Pancreas (tissue), 10 donors: ENCODE measurements at regions not wholly inside any gene's neighbourhood (a gene's known extent, or its start where the extent isn't known, plus 50 kb on each side); places are given as distances from the start of the nearest gene placed in this dataset.

Source experiments
- ATAC-seq, 4 donors: fragments of 200-7000 bp; cut with Tn5 transposase; one replicate each; pipeline versions ENCODE4 v1.8.0 to v1.9.1; 2020; ENCODE audit warnings: mild to moderate bottlenecking in 4 of 4, moderate library complexity in 4 of 4
- DNase-seq, 6 donors: peaks; one replicate each; pipeline ENCODE4 v3.0.0-alpha.2; 2020
- FAIRE-seq: peaks from 2 replicates; lab custom pipeline; 2012; peaks lifted over from hg19 to GRCh38; lab: Jason Lieb, UNC
- H3K27ac ChIP-seq, 4 donors: fragments of 200-600 bp; sonication (generic); 1 replicate in 3 of 4; 2 replicates in 1 of 4; pipeline versions ENCODE4 v1.5.0 to v1.8.0; 2020
- H3K27me3 ChIP-seq, 4 donors: fragments of 200-600 bp; one replicate each; pipeline ENCODE4 v1.8.0; 2021
- H3K36me3 ChIP-seq, 3 donors: fragments of 200-600 bp; sonication (generic) in 1 of 3; one replicate each; pipeline versions ENCODE4 v1.5.0 to v1.8.0; 2020 to 2021
- H3K4me1 ChIP-seq, 3 donors: fragments of 200-600 bp; one replicate each; pipeline ENCODE4 v1.8.0; 2021
- H3K4me3 ChIP-seq, 4 donors: fragments of 200-600 bp; sonication (generic) in 2 of 4; one replicate each; pipeline versions ENCODE4 v1.5.0 to v1.8.0; 2020 to 2021
- H3K9me3 ChIP-seq, 4 donors: fragments of 200-600 bp; one replicate each; pipeline ENCODE4 v1.8.0; 2021
- WGBS, 2 donors: extraction: QIAGEN DNeasy Blood & Tissue Kit; methylation state at CpG; one replicate each; pipeline ENCODE4 v1.1.7; 2013; 5-methylcytosine and 5-hydroxymethylcytosine counted together
- intact Hi-C, 3 donors: fragments of 100-400 bp; cut with DNase I; formaldehyde crosslinking; loops; one replicate each; pipeline versions ENCODE4 v1.11.1 to v1.14.2; 2022
- TF ChIP-seq, protein P1 (sequence below), 4 donors: fragments of 200-600 bp; sonication (generic) in 3 of 4; IDR thresholded peaks; one replicate each; pipeline versions ENCODE4 v1.5.0 to v1.8.0; 2021; ENCODE audit warnings: antibody characterized with exemption in 4 of 4
- donor health status: healthy with polysubstance abuse.
- donor health status: DM: no; HTN: no; CAD: no; lungs with moderate emphysema.
- donor health status: DM: no; HTN: no; CAD: no.
- donor health status: control.
- donor health status: control.
- donor health status: Bipolar disorder and iron deficiency.
- donor health status: DM: yes; HTN: yes; CAD: no.
- donor health status: DM: no; HTN: no; CAD: no.
- donor health status: DM: no; HTN: no; CAD: no.
- donor health status: DM: yes; HTN: yes; CAD: no.

DNA sequence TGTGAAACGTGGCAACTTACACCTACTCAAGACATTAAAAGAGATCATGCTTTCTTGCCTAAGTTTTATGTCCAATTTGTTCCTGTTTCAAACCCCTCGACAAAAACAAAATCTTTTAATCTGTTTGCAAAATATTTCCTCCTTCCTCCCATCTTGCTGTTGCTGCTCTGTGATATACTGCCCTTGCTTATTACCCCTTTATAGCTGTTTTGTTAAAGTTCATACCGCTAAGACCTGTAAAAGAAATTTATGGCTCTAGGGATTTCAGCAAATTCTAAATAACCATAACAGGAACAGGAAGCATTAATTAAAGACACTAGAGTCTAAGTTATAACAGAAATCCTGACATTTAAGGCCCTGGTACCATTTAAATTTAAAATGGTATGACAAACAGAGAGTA is 1268.2 kb upstream of the PIK3C3 start:
- ATAC-seq: no peak
- H3K4me1 ChIP-seq: no peaks in the 10 kb centered on the region
- TF ChIP-seq, protein P1, sequence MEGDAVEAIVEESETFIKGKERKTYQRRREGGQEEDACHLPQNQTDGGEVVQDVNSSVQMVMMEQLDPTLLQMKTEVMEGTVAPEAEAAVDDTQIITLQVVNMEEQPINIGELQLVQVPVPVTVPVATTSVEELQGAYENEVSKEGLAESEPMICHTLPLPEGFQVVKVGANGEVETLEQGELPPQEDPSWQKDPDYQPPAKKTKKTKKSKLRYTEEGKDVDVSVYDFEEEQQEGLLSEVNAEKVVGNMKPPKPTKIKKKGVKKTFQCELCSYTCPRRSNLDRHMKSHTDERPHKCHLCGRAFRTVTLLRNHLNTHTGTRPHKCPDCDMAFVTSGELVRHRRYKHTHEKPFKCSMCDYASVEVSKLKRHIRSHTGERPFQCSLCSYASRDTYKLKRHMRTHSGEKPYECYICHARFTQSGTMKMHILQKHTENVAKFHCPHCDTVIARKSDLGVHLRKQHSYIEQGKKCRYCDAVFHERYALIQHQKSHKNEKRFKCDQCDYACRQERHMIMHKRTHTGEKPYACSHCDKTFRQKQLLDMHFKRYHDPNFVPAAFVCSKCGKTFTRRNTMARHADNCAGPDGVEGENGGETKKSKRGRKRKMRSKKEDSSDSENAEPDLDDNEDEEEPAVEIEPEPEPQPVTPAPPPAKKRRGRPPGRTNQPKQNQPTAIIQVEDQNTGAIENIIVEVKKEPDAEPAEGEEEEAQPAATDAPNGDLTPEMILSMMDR (IDR thresholded peaks at IDR 0.05): no peak
- no peaks in the 10 kb centered on the region for H3K27me3 ChIP-seq
- intact Hi-C loops: no loop called here
- no peak overlapping the region for H3K27ac ChIP-seq
- H3K4me3 ChIP-seq: no peak overlapping the region
- no peak for DNase-seq
- FAIRE-seq: no peak
- H3K36me3 ChIP-seq: no peaks in the 10 kb centered on the region
- WGBS, 2 donors: 51 to 63% methylated on average over 3 of the region's 3 CpGs
- no peaks in the 10 kb centered on the region for H3K9me3 ChIP-seq

DNA sequence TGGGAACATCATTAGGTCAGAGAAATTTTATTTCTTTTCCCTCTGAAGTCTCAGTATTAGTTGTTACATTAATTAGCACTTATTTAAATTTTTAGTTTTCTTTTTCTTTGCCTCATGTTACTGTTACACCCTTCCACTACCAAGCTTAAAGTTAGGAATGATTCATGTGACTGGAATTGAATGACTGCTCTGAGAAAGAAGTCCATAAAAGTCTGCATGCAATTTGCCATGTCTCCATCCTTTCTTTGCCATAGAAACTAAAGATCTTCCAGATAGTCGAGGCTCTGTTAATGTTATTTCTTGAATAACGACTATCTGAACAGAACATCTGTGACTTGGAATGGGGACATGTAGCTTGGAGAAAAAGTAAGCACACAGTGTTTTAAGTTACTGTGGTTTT is 1269.8 kb upstream of the PIK3C3 start:
- H3K4me3 ChIP-seq: no peak overlapping the region
- no peak for DNase-seq
- WGBS, 2 donors: 42 to 46% methylated on average over 2 of the region's 2 CpGs
- intact Hi-C loops: no loop called here
- TF ChIP-seq, protein P1 (IDR thresholded peaks at IDR 0.05): no peak
- no peaks in the 10 kb centered on the region for H3K36me3 ChIP-seq
- H3K4me1 ChIP-seq: no peaks in the 10 kb centered on the region
- H3K9me3 ChIP-seq: no peaks in the 10 kb centered on the region
- no peak for ATAC-seq
- no peaks in the 10 kb centered on the region for H3K27me3 ChIP-seq
- FAIRE-seq: no peak
- no peak overlapping the region for H3K27ac ChIP-seq

DNA sequence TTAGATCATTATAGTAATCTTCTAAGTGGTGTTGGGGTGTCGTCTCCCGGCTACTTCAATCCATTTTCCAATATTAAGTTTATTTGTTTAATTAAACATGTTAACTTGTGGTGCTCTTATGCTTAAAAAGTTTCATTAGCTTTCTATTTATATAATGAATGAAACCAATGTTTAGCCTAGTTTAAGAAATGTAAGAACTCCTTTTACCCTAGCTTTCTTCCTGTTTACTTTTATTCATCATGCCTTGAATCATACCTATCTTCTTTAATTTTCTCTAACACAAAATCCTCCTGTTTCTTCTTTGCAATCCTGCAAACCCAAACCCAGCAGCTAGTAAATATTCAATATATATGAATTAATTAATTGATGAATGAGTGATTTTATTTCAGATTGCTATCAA is 1276.7 kb upstream of the PIK3C3 start:
- H3K4me3 ChIP-seq: no peak overlapping the region
- FAIRE-seq (no peak), ATAC-seq (no peak), DNase-seq (no peak)
- no peaks in the 10 kb centered on the region for H3K4me1 ChIP-seq
- no peaks in the 10 kb centered on the region for H3K27me3 ChIP-seq
- H3K9me3 ChIP-seq: no peaks in the 10 kb centered on the region
- H3K27ac ChIP-seq: no peak overlapping the region
- intact Hi-C loops: no loop called here
- no peaks in the 10 kb centered on the region for H3K36me3 ChIP-seq
- 68 to 79% methylated on average over 2 of the region's 2 CpGs for WGBS, 2 donors
- TF ChIP-seq, protein P1 (IDR thresholded peaks at IDR 0.05): no peak

DNA sequence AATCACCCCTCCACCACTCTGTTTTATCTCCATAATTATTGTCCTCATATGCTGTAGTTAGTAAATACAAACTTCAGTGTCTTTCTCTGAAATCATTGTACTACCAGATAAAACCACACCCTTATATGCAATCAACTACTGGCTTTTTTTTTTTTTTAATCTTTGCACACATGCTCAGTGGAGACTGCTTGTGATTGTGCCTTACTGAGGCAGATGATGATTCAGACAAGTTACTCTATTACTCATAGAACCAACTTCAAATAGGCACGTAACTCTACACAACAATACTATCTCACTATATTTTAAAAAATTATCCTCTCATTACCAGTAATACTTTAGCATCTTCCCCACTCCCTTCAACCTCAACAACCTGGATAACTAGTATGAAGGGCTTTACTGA is 1278.4 kb upstream of the PIK3C3 start:
- intact Hi-C loops: no loop called here
- no peaks in the 10 kb centered on the region for H3K9me3 ChIP-seq
- no peak for FAIRE-seq

DNA sequence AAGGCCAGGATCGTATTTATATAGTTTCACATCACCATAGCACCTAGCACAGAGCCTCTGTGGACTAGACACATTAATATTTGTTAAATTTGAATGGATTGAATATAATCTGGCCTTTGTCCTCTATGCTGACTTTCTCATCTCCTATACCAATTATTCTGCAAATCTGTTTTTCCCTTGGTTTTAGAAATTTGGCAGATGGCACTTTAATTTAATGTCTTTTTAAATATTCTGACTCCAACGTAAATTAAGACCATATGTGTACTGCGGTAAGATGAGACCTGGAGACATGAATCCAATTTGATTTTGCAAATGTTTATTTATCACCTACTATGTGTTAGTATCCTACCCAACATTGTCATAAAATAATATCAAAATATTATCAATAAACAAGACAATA is 1281.9 kb upstream of the PIK3C3 start:
- WGBS, 2 donors: 45 to 69% methylated on average over 3 of the region's 3 CpGs
- no peak overlapping the region for H3K27ac ChIP-seq
- H3K36me3 ChIP-seq: no peaks in the 10 kb centered on the region
- no peak for ATAC-seq
- no peak for DNase-seq
- no peaks in the 10 kb centered on the region for H3K4me1 ChIP-seq
- intact Hi-C loops: no loop called here
- TF ChIP-seq, protein P1 (IDR thresholded peaks at IDR 0.05): no peak
- no peak for FAIRE-seq
- no peaks in the 10 kb centered on the region for H3K27me3 ChIP-seq
- H3K9me3 ChIP-seq: no peaks in the 10 kb centered on the region
- H3K4me3 ChIP-seq: no peak overlapping the region

More for the DNA sequence above, 1278.4 kb upstream of the PIK3C3 start:
- no peak for ATAC-seq
- no peak overlapping the region for H3K4me3 ChIP-seq
- no peak for DNase-seq
- H3K27me3 ChIP-seq: no peaks in the 10 kb centered on the region
- H3K36me3 ChIP-seq: no peaks in the 10 kb centered on the region
- H3K4me1 ChIP-seq: no peaks in the 10 kb centered on the region
- 45 to 72% methylated on average over 1 of the region's 1 CpG for WGBS, 2 donors
- H3K27ac ChIP-seq: no peak overlapping the region
- TF ChIP-seq, protein P1 (IDR thresholded peaks at IDR 0.05): no peak
